Caco-2 (cell line): ENCODE measurements at regions not wholly inside any gene's neighbourhood (a gene's known extent, or its start where the extent isn't known, plus 50 kb on each side); places are given as distances from the start of the nearest gene placed in this dataset.

Experiments used
- BruUV-seq: library from RNA; stranded (reverse); fragments of 400-500 nt; replicated peaks from 2 replicates; lab custom pipeline; 2021; lab: Mats Ljungman, UMichigan
- CTCF ChIA-PET: fragments of 300-600 bp; sonication (Branson Sonifier 250); formaldehyde crosslinking; loops from one replicate; lab custom pipeline; 2022; ENCODE audit warnings: antibody characterized with exemption; lab: Charles Lee
- POLR2A ChIA-PET: fragments of 300-600 bp; sonication (Branson Sonifier 250); formaldehyde crosslinking; loops from one replicate; lab custom pipeline; 2022; ENCODE audit warnings: antibody characterized with exemption; lab: Charles Lee
- DNase-seq, 2 experiments: peaks; one replicate each; pipeline versions ENCODE4 v3.0.0 to v3.0.0-alpha.2; 2020 to 2022
- H3K27me3 ChIP-seq: replicated peaks from 2 replicates; pipeline ENCODE4 v1.6.0; 2011; ENCODE audit warnings: low read length; ENCODE audit not compliant: control insufficient read depth, insufficient read depth
- H3K36me3 ChIP-seq: 2 replicates; pipeline ENCODE4 v1.5.1; 2011; ENCODE audit warnings: low read length; ENCODE audit not compliant: control insufficient read depth, insufficient read depth
- H3K4me1 ChIP-seq: fragments of 250-450 bp; sonication (Bioruptor Pico); 2 replicates; pipeline ENCODE4 v1.5.1; 2020; ENCODE audit warnings: mild to moderate bottlenecking
- H3K4me3 ChIP-seq: 2 replicates; pipeline ENCODE4 v1.5.1; 2011; ENCODE audit warnings: low read depth, mild to moderate bottlenecking, control low read depth, low read length
- H3K9me3 ChIP-seq: fragments of 250-450 bp; sonication (Bioruptor Pico); 2 replicates; pipeline ENCODE4 v1.5.1; 2020; ENCODE audit warnings: mild to moderate bottlenecking, moderate library complexity
- H3K27ac Mint-ChIP-seq: one replicate; pipeline ENCODE4 v1.8.0; 2022; ENCODE audit warnings: mixed read lengths; ENCODE audit not compliant: unreplicated experiment
- H3K27me3 Mint-ChIP-seq: one replicate; pipeline ENCODE4 v1.8.0; 2022; ENCODE audit warnings: mixed read lengths; ENCODE audit not compliant: insufficient read depth, unreplicated experiment
- H3K36me3 Mint-ChIP-seq: one replicate; pipeline ENCODE4 v1.8.0; 2022; ENCODE audit warnings: mild to moderate bottlenecking, mixed read lengths; ENCODE audit not compliant: insufficient read depth, unreplicated experiment
- H3K4me1 Mint-ChIP-seq: one replicate; pipeline ENCODE4 v1.8.0; 2022; ENCODE audit warnings: low read depth, mixed read lengths; ENCODE audit not compliant: unreplicated experiment
- H3K4me3 Mint-ChIP-seq: one replicate; pipeline ENCODE4 v1.8.0; 2022; ENCODE audit warnings: mild to moderate bottlenecking, moderate library complexity, mixed read lengths; ENCODE audit not compliant: unreplicated experiment
- H3K9me3 Mint-ChIP-seq: one replicate; pipeline ENCODE4 v1.8.0; 2022; ENCODE audit warnings: mixed read lengths; ENCODE audit not compliant: unreplicated experiment
- intact Hi-C: fragments of 100-400 bp; cut with micrococcal nuclease; formaldehyde crosslinking; loops from one replicate; pipeline ENCODE4 v1.10.0; 2022; ENCODE audit not compliant: unreplicated experiment
- TF ChIP-seq, protein P1 (sequence below), 2 experiments: fragments of 200-600 bp in 1 of 2; IDR thresholded peaks; 1 replicate in 1 of 2; 2 replicates in 1 of 2; pipeline versions ENCODE4 v1.5.1 to v1.8.0; 2011 to 2022; ENCODE audit warnings: antibody characterized with exemption in 1 of 2, control low read depth in 1 of 2, inconsistent platforms in 1 of 2, low read depth in 1 of 2, low read length in 1 of 2, mild to moderate bottlenecking in 1 of 2, moderate library complexity in 1 of 2; ENCODE audit not compliant: insufficient read depth in 1 of 2, severe bottlenecking in 1 of 2, unreplicated experiment in 1 of 2

DNA sequence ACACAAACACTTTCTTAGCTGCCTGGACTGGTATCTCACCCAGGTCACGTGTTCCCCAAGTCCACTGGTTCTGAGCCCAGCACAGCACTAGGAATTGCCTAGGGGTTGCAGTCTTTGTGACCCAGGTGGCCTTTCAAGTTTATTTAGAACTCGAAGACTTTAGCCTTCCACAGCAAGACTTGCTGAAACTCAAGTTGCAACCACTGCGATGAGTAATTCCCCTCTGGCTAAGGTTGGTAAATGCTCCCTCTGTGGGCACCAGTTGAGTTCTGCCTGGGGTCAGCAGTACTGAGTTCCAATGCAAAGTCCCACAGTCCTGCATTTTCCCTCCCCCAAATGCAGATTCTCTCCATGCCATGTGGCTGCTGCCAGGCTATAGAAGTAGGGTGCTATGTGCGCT, 77.6 kb upstream of the MOCS1 start:
- Histone ChIP-seq H3K36me3 (no peaks in the 10 kb centered on the region), H3K27me3 (no peaks in the 10 kb centered on the region), H3K4me1 (no peaks in the 10 kb centered on the region), H3K4me3 (no peak overlapping the region), H3K9me3 (no peaks in the 10 kb centered on the region)
- BruUV-seq = no TSS peak
- DNase-seq = no peak
- no peaks in the 10 kb centered on the region for H3K4me1 Mint-ChIP-seq
- ChIA-PET POLR2A (no interaction called here), CTCF (no interaction called here)
- no peak overlapping the region for H3K4me3 Mint-ChIP-seq
- H3K9me3 Mint-ChIP-seq = peaks cover 10% of the 10 kb centered on the region
- TF ChIP-seq, protein P1, sequence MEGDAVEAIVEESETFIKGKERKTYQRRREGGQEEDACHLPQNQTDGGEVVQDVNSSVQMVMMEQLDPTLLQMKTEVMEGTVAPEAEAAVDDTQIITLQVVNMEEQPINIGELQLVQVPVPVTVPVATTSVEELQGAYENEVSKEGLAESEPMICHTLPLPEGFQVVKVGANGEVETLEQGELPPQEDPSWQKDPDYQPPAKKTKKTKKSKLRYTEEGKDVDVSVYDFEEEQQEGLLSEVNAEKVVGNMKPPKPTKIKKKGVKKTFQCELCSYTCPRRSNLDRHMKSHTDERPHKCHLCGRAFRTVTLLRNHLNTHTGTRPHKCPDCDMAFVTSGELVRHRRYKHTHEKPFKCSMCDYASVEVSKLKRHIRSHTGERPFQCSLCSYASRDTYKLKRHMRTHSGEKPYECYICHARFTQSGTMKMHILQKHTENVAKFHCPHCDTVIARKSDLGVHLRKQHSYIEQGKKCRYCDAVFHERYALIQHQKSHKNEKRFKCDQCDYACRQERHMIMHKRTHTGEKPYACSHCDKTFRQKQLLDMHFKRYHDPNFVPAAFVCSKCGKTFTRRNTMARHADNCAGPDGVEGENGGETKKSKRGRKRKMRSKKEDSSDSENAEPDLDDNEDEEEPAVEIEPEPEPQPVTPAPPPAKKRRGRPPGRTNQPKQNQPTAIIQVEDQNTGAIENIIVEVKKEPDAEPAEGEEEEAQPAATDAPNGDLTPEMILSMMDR (IDR thresholded peaks at IDR 0.05; ENCODE audit: insufficient read depth in 1 of 2, low read depth in 1 of 2, low read length in 1 of 2, severe bottlenecking in 1 of 2, unreplicated experiment in 1 of 2) = no peak
- H3K27ac Mint-ChIP-seq = no peak overlapping the region
- H3K27me3 Mint-ChIP-seq = peaks cover 16% of the 10 kb centered on the region
- intact Hi-C loops = no loop called here
- no peaks in the 10 kb centered on the region for H3K36me3 Mint-ChIP-seq

DNA sequence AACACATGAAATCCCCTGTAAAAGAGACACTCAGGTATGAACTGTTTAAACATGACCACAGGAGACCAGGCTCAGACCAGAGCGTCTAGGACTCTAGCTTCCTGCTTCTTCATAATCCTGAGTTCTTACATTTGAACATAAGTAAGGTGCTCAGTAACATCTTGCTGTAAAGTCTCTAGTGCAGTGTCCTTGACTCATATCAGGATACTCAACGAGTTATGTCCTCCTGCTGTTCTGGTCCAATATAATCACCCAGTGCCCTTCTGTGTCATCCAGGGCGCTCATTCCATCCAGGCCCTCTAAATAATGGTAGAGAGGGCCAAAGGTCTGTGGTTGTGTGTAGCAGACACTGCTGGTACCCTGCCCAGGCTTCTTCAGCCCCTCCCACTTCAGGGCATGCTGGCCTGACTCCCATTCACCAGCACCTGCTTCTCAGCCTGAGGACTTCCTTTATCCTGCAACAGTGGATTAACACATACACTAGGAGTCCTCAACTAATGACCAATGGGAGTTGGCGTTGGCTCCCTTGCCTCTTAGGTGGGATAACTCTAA, 66.8 kb upstream of the MOCS1 start:
- Mint-ChIP-seq H3K4me1 (no peaks in the 10 kb centered on the region), H3K9me3 (peaks cover 64% of the 10 kb centered on the region), H3K4me3 (no peak overlapping the region), H3K36me3 (no peaks in the 10 kb centered on the region), H3K27ac (no peak overlapping the region), H3K27me3 (peaks cover 7% of the 10 kb centered on the region)
- Histone ChIP-seq H3K9me3 (peaks cover 7% of the 10 kb centered on the region), H3K4me3 (no peak overlapping the region), H3K27me3 (no peaks in the 10 kb centered on the region), H3K4me1 (no peaks in the 10 kb centered on the region), H3K36me3 (no peaks in the 10 kb centered on the region)
- ChIA-PET CTCF (no interaction called here), POLR2A (no interaction called here)
- TF ChIP-seq, protein P1 (IDR thresholded peaks at IDR 0.05; ENCODE audit: insufficient read depth in 1 of 2, low read depth in 1 of 2, low read length in 1 of 2, severe bottlenecking in 1 of 2, unreplicated experiment in 1 of 2) = no peak
- BruUV-seq = no TSS peak
- no peak for DNase-seq
- intact Hi-C loops = no loop called here

DNA sequence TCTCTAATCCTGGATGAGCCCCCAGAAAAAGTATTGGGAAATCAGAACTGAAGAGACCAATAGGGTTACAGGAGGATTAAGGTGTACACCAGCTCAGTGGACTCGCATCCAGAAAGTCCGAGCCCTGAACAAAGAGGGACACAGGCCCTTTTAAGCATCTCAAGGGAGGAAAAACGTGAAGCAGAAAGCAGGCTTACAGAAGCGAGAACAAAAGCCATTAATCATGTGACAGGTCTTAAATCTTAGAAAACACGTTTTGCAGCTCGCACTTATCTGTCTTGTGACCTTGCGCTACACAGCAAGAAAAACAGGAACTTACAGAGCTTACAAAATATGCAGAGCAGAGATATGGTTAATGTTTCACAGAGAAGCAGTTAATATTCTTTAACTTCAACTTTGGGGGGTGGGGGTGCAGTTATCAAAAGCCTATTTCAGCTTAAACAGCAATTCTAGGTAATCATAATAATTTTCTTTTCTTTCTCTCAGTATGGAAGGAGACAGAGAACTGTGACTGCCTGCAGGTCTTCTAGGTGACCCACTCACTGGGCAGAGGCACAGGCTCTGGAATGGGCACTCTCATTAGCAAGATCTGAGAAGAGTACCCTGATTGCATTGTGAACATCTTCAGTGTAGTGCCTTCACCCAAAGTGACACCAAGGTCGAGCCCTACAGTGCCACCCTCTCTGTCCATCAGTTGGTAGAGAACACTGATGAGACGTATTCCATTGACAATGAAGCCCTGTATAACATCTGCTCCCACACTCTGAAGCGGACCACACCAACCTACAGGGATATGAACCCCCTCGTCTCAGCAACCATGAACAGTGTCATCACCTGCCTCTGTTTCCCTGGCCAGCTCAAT, 65.0 kb upstream of the MOCS1 start:
- intact Hi-C loops = no loop called here
- no TSS peak for BruUV-seq
- Mint-ChIP-seq H3K9me3 (peaks cover 66% of the 10 kb centered on the region), H3K4me1 (no peaks in the 10 kb centered on the region), H3K36me3 (no peaks in the 10 kb centered on the region), H3K27me3 (peaks cover 4% of the 10 kb centered on the region), H3K4me3 (no peak overlapping the region), H3K27ac (no peak overlapping the region)
- Histone ChIP-seq H3K27me3 (no peaks in the 10 kb centered on the region), H3K4me3 (no peak overlapping the region), H3K4me1 (no peaks in the 10 kb centered on the region), H3K36me3 (no peaks in the 10 kb centered on the region), H3K9me3 (peaks cover 13% of the 10 kb centered on the region)
- DNase-seq = no peak
- ChIA-PET CTCF (no interaction called here), POLR2A (no interaction called here)
- TF ChIP-seq, protein P1 (IDR thresholded peaks at IDR 0.05; ENCODE audit: insufficient read depth in 1 of 2, low read depth in 1 of 2, low read length in 1 of 2, severe bottlenecking in 1 of 2, unreplicated experiment in 1 of 2) = no peak
